ENCODE measurements at regions not wholly inside any gene's neighbourhood (a gene's known extent, or its start where the extent isn't known, plus 50 kb on each side); places are given as distances from the start of the nearest gene placed in this dataset.
A peak's percentile ranks its signal among the peaks of the same experiment; 100 is the strongest.

GRCh38 chr14:42460673-42461072 lies 854.0 kb downstream of the LRFN5 start:
- H3K4me1 ChIP-seq = peaks cover 25% of the 10 kb centered on the region
- no peaks in the 10 kb centered on the region for H3K36me3 ChIP-seq (replicated peaks)
- in situ Hi-C loops (cut with MboI; ENCODE audit: low sequenced_read_pairs) = no loop called here
- DNase-seq (ENCODE audit: low spot score in 2 of 2) = peak in 1 of 2 experiments; percentile 82
- H3K4me3 ChIP-seq = no peak overlapping the region
- no peaks in the 10 kb centered on the region for H3K27me3 ChIP-seq (ENCODE audit: low read depth)
- H3K9me3 ChIP-seq = no peaks in the 10 kb centered on the region

- DNase-seq (ENCODE audit: low spot score in 2 of 2) = no peak
- Histone ChIP-seq H3K4me1 (peaks cover 25% of the 10 kb centered on the region), H3K4me3 (no peak overlapping the region), H3K36me3 (replicated peaks) (no peaks in the 10 kb centered on the region), H3K9me3 (no peaks in the 10 kb centered on the region), H3K27me3 (ENCODE audit: low read depth) (no peaks in the 10 kb centered on the region)
- in situ Hi-C loops (cut with MboI; ENCODE audit: low sequenced_read_pairs) = no loop called here
These were observed 852.6 kb downstream of the LRFN5 start for GRCh38 chr14:42459171-42459685.

- Histone ChIP-seq H3K4me1 (no peaks in the 10 kb centered on the region), H3K4me3 (no peak overlapping the region), H3K27me3 (ENCODE audit: low read depth) (no peaks in the 10 kb centered on the region), H3K36me3 (replicated peaks) (no peaks in the 10 kb centered on the region), H3K9me3 (no peaks in the 10 kb centered on the region)
- in situ Hi-C loops (cut with MboI; ENCODE audit: low sequenced_read_pairs) = no loop called here
- no peak for DNase-seq (ENCODE audit: low spot score in 2 of 2)
These were observed 834.9 kb downstream of the LRFN5 start for GRCh38 chr14:42441615-42442014.

- Histone ChIP-seq H3K36me3 (replicated peaks) (no peaks in the 10 kb centered on the region), H3K4me3 (no peak overlapping the region), H3K4me1 (no peaks in the 10 kb centered on the region), H3K9me3 (no peaks in the 10 kb centered on the region), H3K27me3 (ENCODE audit: low read depth) (no peaks in the 10 kb centered on the region)
- DNase-seq (ENCODE audit: low spot score in 2 of 2) = no peak
- in situ Hi-C loops (cut with MboI; ENCODE audit: low sequenced_read_pairs) = no loop called here
These were observed 831.1 kb downstream of the LRFN5 start for GRCh38 chr14:42437809-42438208.

GRCh38 chr14:42429401-42429800 lies 822.7 kb downstream of the LRFN5 start:
- in situ Hi-C loops (cut with MboI; ENCODE audit: low sequenced_read_pairs) = no loop called here
- no peaks in the 10 kb centered on the region for H3K4me1 ChIP-seq
- H3K9me3 ChIP-seq = no peaks in the 10 kb centered on the region
- no peak overlapping the region for H3K4me3 ChIP-seq
- no peak for DNase-seq (ENCODE audit: low spot score in 2 of 2)
- no peaks in the 10 kb centered on the region for H3K27me3 ChIP-seq (ENCODE audit: low read depth)
- H3K36me3 ChIP-seq (replicated peaks) = no peaks in the 10 kb centered on the region

GRCh38 chr14:42428996-42429395 lies 822.3 kb downstream of the LRFN5 start:
- DNase-seq (ENCODE audit: low spot score in 2 of 2) = no peak
- H3K9me3 ChIP-seq = no peaks in the 10 kb centered on the region
- in situ Hi-C loops (cut with MboI; ENCODE audit: low sequenced_read_pairs) = no loop called here
- H3K4me3 ChIP-seq = no peak overlapping the region
- no peaks in the 10 kb centered on the region for H3K36me3 ChIP-seq (replicated peaks)
- H3K27me3 ChIP-seq (ENCODE audit: low read depth) = no peaks in the 10 kb centered on the region
- H3K4me1 ChIP-seq = no peaks in the 10 kb centered on the region

GRCh38 chr14:42424501-42424900 lies 817.8 kb downstream of the LRFN5 start:
- Histone ChIP-seq H3K27me3 (ENCODE audit: low read depth) (no peaks in the 10 kb centered on the region), H3K9me3 (no peaks in the 10 kb centered on the region), H3K4me3 (no peak overlapping the region), H3K4me1 (no peaks in the 10 kb centered on the region), H3K36me3 (replicated peaks) (no peaks in the 10 kb centered on the region)
- in situ Hi-C loops (cut with MboI; ENCODE audit: low sequenced_read_pairs) = no loop called here
- DNase-seq (ENCODE audit: low spot score in 2 of 2) = no peak

- Histone ChIP-seq H3K27me3 (ENCODE audit: low read depth) (no peaks in the 10 kb centered on the region), H3K9me3 (no peaks in the 10 kb centered on the region), H3K4me3 (no peak overlapping the region), H3K4me1 (no peaks in the 10 kb centered on the region), H3K36me3 (replicated peaks) (no peaks in the 10 kb centered on the region)
- no peak for DNase-seq (ENCODE audit: low spot score in 2 of 2)
- in situ Hi-C loops (cut with MboI; ENCODE audit: low sequenced_read_pairs) = no loop called here
These were observed 814.9 kb downstream of the LRFN5 start for GRCh38 chr14:42421377-42422078.

GRCh38 chr14:42420071-42420470 lies 813.4 kb downstream of the LRFN5 start:
- DNase-seq (ENCODE audit: low spot score in 2 of 2) = no peak
- in situ Hi-C loops (cut with MboI; ENCODE audit: low sequenced_read_pairs) = no loop called here
- H3K27me3 ChIP-seq (ENCODE audit: low read depth) = no peaks in the 10 kb centered on the region
- H3K9me3 ChIP-seq = no peaks in the 10 kb centered on the region
- H3K36me3 ChIP-seq (replicated peaks) = no peaks in the 10 kb centered on the region
- no peaks in the 10 kb centered on the region for H3K4me1 ChIP-seq
- no peak overlapping the region for H3K4me3 ChIP-seq

GRCh38 chr14:42407153-42407552 lies 800.5 kb downstream of the LRFN5 start:
- no peaks in the 10 kb centered on the region for H3K9me3 ChIP-seq
- no peak for DNase-seq (ENCODE audit: low spot score in 2 of 2)
- in situ Hi-C loops (cut with MboI; ENCODE audit: low sequenced_read_pairs) = no loop called here
- no peaks in the 10 kb centered on the region for H3K27me3 ChIP-seq (ENCODE audit: low read depth)
- H3K36me3 ChIP-seq (replicated peaks) = no peaks in the 10 kb centered on the region
- no peak overlapping the region for H3K4me3 ChIP-seq
- H3K4me1 ChIP-seq = no peaks in the 10 kb centered on the region

GRCh38 chr14:42391146-42391834 lies 784.6 kb downstream of the LRFN5 start:
- in situ Hi-C loops (cut with MboI; ENCODE audit: low sequenced_read_pairs) = no loop called here
- Histone ChIP-seq H3K4me1 (no peaks in the 10 kb centered on the region), H3K36me3 (replicated peaks) (no peaks in the 10 kb centered on the region), H3K4me3 (no peak overlapping the region), H3K9me3 (no peaks in the 10 kb centered on the region; the same call in 1 of the 2 replicates), H3K27me3 (ENCODE audit: low read depth) (no peaks in the 10 kb centered on the region; the same call in 1 of the 2 replicates)
- no peak for DNase-seq (ENCODE audit: low spot score in 2 of 2)

- H3K9me3 ChIP-seq = no peaks in the 10 kb centered on the region
- H3K27me3 ChIP-seq (ENCODE audit: low read depth) = no peaks in the 10 kb centered on the region
- no peak for DNase-seq (ENCODE audit: low spot score in 2 of 2)
- H3K4me1 ChIP-seq = no peaks in the 10 kb centered on the region
- H3K4me3 ChIP-seq = no peak overlapping the region
- H3K36me3 ChIP-seq (replicated peaks) = no peaks in the 10 kb centered on the region
- in situ Hi-C loops (cut with MboI; ENCODE audit: low sequenced_read_pairs) = no loop called here
These were observed 772.2 kb downstream of the LRFN5 start for GRCh38 chr14:42378880-42379279.

- DNase-seq (ENCODE audit: low spot score in 2 of 2) = no peak
- H3K9me3 ChIP-seq = no peaks in the 10 kb centered on the region
These were observed 771.6 kb downstream of the LRFN5 start for GRCh38 chr14:42378274-42378673.

GRCh38 chr14:42374332-42374731 lies 767.7 kb downstream of the LRFN5 start:
- no peak for DNase-seq (ENCODE audit: low spot score in 2 of 2)
- no peaks in the 10 kb centered on the region for H3K27me3 ChIP-seq (ENCODE audit: low read depth)
- no peaks in the 10 kb centered on the region for H3K9me3 ChIP-seq
- in situ Hi-C loops (cut with MboI; ENCODE audit: low sequenced_read_pairs) = no loop called here
- H3K4me3 ChIP-seq = no peak overlapping the region
- no peaks in the 10 kb centered on the region for H3K36me3 ChIP-seq (replicated peaks)
- H3K4me1 ChIP-seq = no peaks in the 10 kb centered on the region

More at GRCh38 chr14:42378274-42378673, 771.6 kb downstream of the LRFN5 start:
- Histone ChIP-seq H3K4me3 (no peak overlapping the region), H3K27me3 (ENCODE audit: low read depth) (no peaks in the 10 kb centered on the region), H3K36me3 (replicated peaks) (no peaks in the 10 kb centered on the region), H3K4me1 (no peaks in the 10 kb centered on the region)
- in situ Hi-C loops (cut with MboI; ENCODE audit: low sequenced_read_pairs) = no loop called here

All from HAP-1 (cell line).